Mesenteric fat pad (tissue), 1 donor: ENCODE measurements at regions not wholly inside any gene's neighbourhood (a gene's known extent, or its start where the extent isn't known, plus 50 kb on each side); places are given as distances from the start of the nearest gene placed in this dataset.

Source experiments
- DNase-seq: peaks from one replicate; pipeline ENCODE4 v3.0.0-alpha.2; 2020; ENCODE audit warnings: low spot score
- donor health status: DM: yes; HTN: yes; CAD: no.

DNA sequence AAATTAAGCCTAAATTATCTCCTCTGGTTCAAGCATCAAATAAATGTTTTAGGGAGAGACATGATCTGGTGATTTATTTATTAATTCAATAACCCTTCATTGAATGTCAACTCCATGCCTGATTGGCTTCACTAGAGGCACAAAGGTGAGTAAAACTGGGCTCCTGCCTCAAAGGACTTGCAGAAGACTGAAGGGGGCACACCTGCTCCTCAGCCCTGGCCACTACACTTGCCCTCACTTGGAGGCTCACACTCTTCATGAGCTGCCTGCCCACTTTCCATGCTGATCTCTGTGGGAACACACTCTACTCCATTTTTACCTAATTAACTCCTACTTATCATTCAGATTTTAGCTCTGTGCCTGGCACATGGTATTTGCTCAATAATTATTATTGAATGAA is 84.4 kb upstream of the KCNMB2 start:
- no peak for DNase-seq

GRCh38 chr3:178454726-178455125 is 81.5 kb upstream of the KCNMB2 start:
- DNase-seq = no peak

DNA sequence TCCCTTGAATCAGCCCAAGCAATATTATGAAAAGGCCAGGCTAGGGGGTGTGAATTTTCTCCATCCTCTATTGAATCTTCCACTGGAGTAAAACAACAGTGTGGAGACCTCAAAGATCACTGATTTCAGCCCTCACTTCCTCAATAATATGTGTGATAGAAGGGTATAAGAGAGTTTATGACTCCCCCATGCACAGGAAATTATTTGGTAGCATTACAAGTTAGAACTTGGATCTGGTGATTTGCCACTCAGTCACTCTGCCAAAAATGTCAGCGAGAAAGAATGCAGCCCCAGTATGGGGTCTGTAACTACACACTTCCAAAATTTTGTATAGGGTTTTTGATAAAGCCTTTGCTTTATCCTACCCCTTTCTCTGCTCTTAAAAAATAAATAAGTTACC is 81.0 kb upstream of the KCNMB2 start:
- no peak for DNase-seq

DNA sequence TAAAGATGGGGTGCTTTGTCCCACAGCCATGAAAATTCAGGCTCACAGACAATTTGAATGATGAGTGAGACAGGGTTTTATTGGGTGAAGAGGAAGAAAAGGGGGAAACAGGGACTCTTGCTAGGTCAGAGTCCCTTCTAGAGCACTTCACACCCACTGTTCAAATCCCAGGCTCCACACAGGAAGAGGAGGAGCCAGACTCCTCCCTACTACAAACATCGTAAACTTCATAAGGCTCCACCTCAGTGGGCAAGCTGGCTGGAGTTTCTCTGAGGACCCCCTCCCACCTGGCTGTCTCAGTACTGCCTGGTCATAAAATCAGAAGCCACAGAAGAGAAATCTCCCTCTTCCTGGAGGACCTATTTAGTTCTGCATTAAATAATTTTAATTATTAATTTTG is 80.3 kb upstream of the KCNMB2 start:
- no peak for DNase-seq

DNA sequence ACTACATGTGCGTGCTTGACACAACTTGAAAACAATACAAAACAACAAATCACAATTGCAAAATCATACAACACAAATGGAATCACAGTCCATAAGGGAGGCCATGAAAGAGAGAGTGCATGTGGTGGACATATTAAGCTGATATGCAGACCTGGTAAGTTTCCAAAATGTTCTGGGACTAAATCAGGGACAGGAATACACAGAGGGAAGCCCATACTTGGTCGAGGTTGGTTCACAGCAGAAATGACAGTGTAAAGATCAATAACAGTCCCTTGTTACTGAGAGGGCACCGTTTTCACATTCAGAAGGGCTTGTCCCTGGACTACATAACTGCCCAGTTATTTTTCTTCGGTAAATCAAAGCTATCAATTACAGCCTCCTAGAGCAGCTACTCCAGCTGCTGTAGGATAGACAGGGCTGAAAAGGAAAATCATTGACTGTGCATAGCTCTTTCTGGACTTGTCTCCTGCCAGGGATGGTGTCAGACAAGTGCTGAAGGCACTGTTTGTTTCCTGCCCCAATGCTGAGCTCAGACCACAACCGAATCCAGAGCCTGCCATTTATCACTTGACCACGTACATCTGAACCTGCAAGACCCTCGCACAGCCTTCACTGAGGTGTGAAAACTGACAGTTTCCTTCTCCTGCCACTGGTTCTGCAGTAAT is 79.5 kb upstream of the KCNMB2 start:
- no peak for DNase-seq

GRCh38 chr3:178457511-178457910 is 78.7 kb upstream of the KCNMB2 start:
- DNase-seq = no peak

DNA sequence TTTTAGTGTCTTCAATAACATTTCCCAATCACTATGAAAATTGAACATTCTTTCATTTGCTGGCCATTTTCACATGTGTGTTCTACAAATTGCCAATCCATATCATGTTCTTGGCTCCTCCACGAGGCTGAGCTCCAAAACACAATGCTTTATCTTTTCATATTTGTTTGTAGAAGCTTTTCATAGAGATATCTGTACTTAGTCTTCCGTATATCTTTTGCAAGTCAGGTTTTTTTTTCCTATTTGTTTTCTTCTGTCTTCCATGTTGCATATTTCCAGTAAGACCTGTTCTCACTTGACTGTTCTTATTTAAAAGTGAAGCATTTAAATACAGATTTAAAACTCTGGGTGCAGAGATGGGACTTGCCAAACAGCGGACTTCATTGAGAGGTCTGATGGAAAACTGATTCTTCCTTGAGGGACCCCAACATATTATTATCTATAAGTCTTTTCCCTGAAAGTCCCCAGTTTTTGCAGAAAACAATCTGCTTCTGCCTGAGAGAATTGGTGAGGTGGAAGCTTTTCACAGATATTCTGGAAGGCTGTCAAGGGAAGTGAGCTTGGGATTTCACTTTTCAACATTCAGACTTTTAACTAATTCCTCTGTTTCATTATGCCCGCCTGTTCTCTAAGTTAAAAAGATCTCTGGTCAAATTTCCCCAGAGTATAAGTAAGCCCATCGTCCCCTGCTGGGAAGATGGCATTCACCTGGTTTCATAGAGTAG is 77.8 kb upstream of the KCNMB2 start:
- no peak for DNase-seq

DNA sequence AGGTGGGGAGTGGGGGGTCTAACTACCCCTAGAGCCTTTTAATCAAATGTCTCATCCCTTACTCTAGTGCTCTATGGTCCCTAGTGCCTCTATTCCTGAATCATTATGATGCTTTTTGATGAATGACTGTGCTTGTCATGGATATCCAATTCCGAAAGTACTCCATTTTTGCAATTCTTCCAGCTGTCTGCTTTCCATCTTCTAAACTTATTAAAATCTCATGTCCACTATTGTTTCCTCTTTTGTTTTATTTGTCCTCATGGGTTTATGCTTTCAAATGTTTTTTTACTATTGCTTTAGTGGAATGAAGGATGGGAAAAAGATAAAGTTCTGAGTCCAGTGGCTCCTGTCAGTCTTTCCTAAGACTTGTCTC is 77.2 kb upstream of the KCNMB2 start:
- DNase-seq = no peak

DNA sequence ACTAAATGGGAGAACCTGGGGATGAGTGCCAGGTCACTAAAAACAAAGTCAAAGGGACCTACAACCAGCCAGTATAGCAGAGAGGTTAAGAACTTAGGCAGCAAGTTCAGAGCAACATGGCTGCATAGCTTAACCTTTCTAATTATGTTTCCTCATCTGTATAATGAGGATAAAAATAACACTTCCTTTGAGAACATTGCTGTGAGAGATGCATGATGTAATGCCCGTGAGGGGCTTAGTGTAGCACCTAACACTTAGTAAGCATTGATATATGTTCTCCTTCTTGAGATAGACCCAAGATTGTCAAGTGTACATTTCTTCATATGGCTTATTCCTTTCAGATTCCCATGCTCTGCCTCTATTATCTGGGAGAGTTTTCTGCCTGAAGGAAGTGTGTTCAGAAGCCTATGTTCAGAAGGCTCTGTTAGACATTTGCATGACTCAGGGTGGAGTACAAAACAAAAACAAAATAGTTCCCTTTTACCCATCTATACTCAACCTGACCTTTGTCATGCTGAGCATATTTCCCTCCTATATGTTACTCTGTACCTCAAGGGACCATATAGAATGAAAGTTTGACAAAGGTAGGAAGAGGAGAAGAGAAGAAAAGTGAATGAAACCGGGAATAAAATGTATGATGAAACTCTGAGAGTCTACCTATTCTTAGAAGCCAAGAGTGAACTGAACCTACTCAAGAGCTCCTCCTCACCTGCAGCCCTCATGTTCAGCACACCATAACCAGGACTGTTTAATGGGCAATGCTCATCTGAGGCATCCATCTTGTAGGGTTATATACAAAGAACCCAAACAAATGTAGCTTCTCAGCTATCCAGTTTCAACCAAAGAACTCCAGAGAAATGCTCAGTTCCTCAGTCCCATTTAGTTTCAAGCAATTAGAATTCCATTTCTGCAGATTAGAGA is 70.7 kb upstream of the KCNMB2 start:
- DNase-seq = no peak

- DNase-seq = no peak
These were observed 63.3 kb upstream of the KCNMB2 start for GRCh38 chr3:178472941-178473340.

DNA sequence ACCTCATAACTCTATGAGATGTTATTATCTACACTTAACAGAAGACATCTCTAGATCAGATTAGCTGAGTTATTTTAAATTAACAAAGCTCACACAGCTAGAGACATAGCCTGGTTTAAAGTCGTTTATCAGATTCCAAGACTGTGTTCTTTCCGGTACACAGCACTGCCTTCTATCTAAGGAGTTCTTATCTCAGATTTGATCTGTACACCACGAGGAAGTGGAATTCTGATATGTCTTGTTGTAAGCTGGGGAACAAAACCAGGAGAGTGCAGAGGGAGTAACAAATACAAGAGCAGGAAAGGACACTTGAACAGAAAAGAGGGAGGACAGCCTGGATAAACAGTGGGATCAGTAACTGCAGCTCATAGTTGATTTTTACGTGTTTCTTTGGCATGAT is 61.7 kb upstream of the KCNMB2 start:
- no peak for DNase-seq

- no peak for DNase-seq
These were observed 61.2 kb upstream of the KCNMB2 start for GRCh38 chr3:178475062-178475461.

GRCh38 chr3:178476886-178477285 is 59.4 kb upstream of the KCNMB2 start:
- no peak for DNase-seq

- DNase-seq = no peak
These were observed 56.8 kb upstream of the KCNMB2 start for GRCh38 chr3:178479446-178479845.

- DNase-seq = no peak
These were observed 56.4 kb upstream of the KCNMB2 start for GRCh38 chr3:178479860-178480259.

GRCh38 chr3:178480274-178480673 is 56.0 kb upstream of the KCNMB2 start:
- no peak for DNase-seq

DNA sequence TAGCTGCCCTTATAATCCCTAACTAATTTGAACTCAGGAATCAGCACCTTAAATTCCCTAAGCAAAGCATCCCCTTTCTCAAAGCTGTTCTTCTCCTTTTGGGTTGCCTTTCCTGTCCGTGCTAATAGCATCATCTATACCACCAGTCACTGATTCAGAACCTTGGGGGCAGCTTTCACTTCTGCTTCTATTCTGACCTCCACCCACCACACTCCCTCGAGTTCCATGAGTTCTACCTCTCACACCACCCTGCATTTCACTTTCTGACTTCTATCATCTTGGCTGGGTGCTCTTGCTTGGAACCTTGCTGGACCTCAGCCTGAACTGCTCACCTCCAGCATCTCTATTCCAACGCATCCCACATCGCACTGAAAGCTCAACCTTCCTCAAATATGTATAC is 55.4 kb upstream of the KCNMB2 start:
- DNase-seq = no peak

GRCh38 chr3:178482981-178483380 is 53.3 kb upstream of the KCNMB2 start:
- DNase-seq = no peak

DNA sequence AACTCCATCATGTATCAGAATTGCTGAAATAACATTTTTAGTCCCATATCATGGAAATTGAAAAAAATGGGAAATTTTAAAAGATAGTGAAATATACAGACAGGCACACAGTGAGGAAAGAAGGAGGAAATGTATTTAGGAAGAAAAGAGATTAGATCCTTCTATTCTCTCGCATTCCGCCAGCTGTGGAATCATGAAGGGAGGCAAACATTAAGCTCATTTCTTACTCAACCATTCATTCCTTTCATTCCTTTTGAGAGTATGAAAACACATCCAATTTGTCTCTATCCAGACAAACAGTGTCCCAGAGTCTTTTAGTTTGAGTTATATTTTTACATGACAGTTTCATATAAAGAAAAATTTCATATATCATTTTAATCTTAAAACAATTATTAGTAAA is 52.5 kb upstream of the KCNMB2 start:
- DNase-seq = no peak

- DNase-seq = no peak
These were observed 50.5 kb upstream of the KCNMB2 start for GRCh38 chr3:178485756-178486155.
